Mammary epithelial cell (primary cell): ENCODE measurements at regions not wholly inside any gene's neighbourhood (a gene's known extent, or its start where the extent isn't known, plus 50 kb on each side); places are given as distances from the start of the nearest gene placed in this dataset.

ENCODE experiments used
- CTCF ChIP-seq, 2 donors: IDR thresholded peaks in 1 of 2; conservative IDR thresholded peaks in 1 of 2; 2 replicates each; pipeline ENCODE4 v1.5.1; 2011 to 2012; ENCODE audit warnings: inconsistent platforms in 2 of 2, low read length in 2 of 2, mild to moderate bottlenecking in 2 of 2, control low read depth in 1 of 2, low read depth in 1 of 2; ENCODE audit not compliant: insufficient read depth in 1 of 2; ENCODE audit errors: extremely low read depth in 1 of 2
- EZH2 ChIP-seq: IDR thresholded peaks from 2 replicates; pipeline ENCODE4 v1.6.1; 2012; ENCODE audit warnings: low read length, inconsistent platforms, borderline replicate concordance

GRCh38 chr1:98280049-98280448 is 359.2 kb upstream of the DPYD start:
- no peak for TF ChIP-seq CTCF (conservative IDR thresholded peaks at IDR 0.05 in 1 of 2, IDR thresholded peaks at IDR 0.05 in 1 of 2; ENCODE audit: extremely low read depth in 1 of 2, insufficient read depth in 1 of 2, low read depth in 1 of 2, low read length in 2 of 2)
- no peak for TF ChIP-seq EZH2
